ENCODE measurements at regions not wholly inside any gene's neighbourhood (a gene's known extent, or its start where the extent isn't known, plus 50 kb on each side); places are given as distances from the start of the nearest gene placed in this dataset.

DNA sequence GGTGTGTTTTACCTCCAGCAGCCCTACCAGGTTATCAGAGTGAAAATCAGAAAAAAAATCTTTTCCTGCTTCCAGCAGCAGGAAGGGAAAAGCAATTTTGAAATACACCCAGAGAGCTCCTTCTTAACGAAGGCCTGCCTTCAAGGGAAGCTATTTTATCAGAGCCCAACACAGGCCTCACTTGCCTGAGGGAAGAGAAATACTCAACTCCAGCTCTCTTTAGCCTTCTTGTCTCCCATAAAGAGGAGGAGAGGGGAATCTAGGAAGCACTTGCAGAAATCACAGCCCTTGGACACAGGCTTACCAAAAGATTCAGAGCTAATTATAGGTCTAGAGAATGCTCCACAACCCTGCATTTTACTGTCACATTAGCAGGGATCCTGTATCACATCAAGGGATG is 896.1 kb upstream of the CNTNAP5 start:
- TF ChIP-seq, protein P1, sequence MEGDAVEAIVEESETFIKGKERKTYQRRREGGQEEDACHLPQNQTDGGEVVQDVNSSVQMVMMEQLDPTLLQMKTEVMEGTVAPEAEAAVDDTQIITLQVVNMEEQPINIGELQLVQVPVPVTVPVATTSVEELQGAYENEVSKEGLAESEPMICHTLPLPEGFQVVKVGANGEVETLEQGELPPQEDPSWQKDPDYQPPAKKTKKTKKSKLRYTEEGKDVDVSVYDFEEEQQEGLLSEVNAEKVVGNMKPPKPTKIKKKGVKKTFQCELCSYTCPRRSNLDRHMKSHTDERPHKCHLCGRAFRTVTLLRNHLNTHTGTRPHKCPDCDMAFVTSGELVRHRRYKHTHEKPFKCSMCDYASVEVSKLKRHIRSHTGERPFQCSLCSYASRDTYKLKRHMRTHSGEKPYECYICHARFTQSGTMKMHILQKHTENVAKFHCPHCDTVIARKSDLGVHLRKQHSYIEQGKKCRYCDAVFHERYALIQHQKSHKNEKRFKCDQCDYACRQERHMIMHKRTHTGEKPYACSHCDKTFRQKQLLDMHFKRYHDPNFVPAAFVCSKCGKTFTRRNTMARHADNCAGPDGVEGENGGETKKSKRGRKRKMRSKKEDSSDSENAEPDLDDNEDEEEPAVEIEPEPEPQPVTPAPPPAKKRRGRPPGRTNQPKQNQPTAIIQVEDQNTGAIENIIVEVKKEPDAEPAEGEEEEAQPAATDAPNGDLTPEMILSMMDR (IDR thresholded peaks at IDR 0.05; ENCODE audit: low read depth, low read length, poor library complexity, severe bottlenecking) = no peak
- TF ChIP-seq EZH2phosphoT487 (IDR thresholded peaks at IDR 0.05; ENCODE audit: borderline replicate concordance, low read length) = no peak
